PC-3 (cell line): ENCODE measurements at regions not wholly inside any gene's neighbourhood (a gene's known extent, or its start where the extent isn't known, plus 50 kb on each side); places are given as distances from the start of the nearest gene placed in this dataset.

ENCODE experiments used
- ATAC-seq: fragments of 200-7000 bp; cut with Tn5 transposase; 2 replicates; pipeline ENCODE4 v1.9.1; 2020; ENCODE audit warnings: mild to moderate bottlenecking, moderate library complexity
- BruUV-seq: library from RNA; stranded (reverse); fragments of 400-500 nt; replicated peaks from 2 replicates; lab custom pipeline; 2021; lab: Mats Ljungman, UMichigan
- CTCF ChIA-PET: fragments of 300-600 bp; sonication (Branson Sonifier 250); formaldehyde crosslinking; loops from one replicate; lab custom pipeline; 2022; ENCODE audit warnings: antibody characterized with exemption; lab: Charles Lee
- POLR2A ChIA-PET: fragments of 300-600 bp; sonication (Branson Sonifier 250); formaldehyde crosslinking; loops from one replicate; lab custom pipeline; 2022; ENCODE audit warnings: antibody characterized with exemption; ENCODE audit not compliant: unreplicated experiment; lab: Charles Lee
- DNase-seq: peaks from one replicate; pipeline ENCODE4 v3.0.0-alpha.2; 2015
- H2AFZ ChIP-seq: fragments of 300-600 bp; sonication (generic); 2 replicates; pipeline ENCODE4 v1.6.0; 2016; ENCODE audit warnings: antibody characterized with exemption, low read length
- H3F3A ChIP-seq: fragments of 300-600 bp; sonication (generic); one replicate; pipeline ENCODE4 v1.6.0; 2017; ENCODE audit warnings: antibody characterized with exemption, low read length, control low read depth, mild to moderate bottlenecking; ENCODE audit not compliant: unreplicated experiment
- H3K27ac ChIP-seq: fragments of 300-600 bp; sonication (generic); 2 replicates; pipeline ENCODE4 v1.5.1; 2016; ENCODE audit warnings: mild to moderate bottlenecking, low read length
- H3K27me3 ChIP-seq: fragments of 300-600 bp; sonication (generic); 2 replicates; pipeline ENCODE4 v1.6.1; 2016; ENCODE audit warnings: low read length, mixed read lengths
- H3K36me3 ChIP-seq: fragments of 300-600 bp; sonication (generic); 2 replicates; pipeline ENCODE4 v1.6.1; 2016; ENCODE audit warnings: low read depth, mixed run types, low read length, mixed read lengths
- H3K4me1 ChIP-seq: fragments of 300-600 bp; sonication (generic); 2 replicates; pipeline ENCODE4 v1.5.1; 2016; ENCODE audit warnings: low read length; ENCODE audit not compliant: insufficient read depth
- H3K4me2 ChIP-seq: fragments of 300-600 bp; sonication (generic); 2 replicates; pipeline ENCODE4 v1.6.0; 2016; ENCODE audit warnings: low read length
- H3K4me3 ChIP-seq: fragments of 300-600 bp; sonication (generic); 2 replicates; pipeline ENCODE4 v1.5.1; 2016; ENCODE audit warnings: mild to moderate bottlenecking, low read length, mixed read lengths
- H3K79me2 ChIP-seq: fragments of 300-600 bp; sonication (generic); 2 replicates; pipeline ENCODE4 v1.6.1; 2017; ENCODE audit warnings: low read length, mixed read lengths
- H3K9ac ChIP-seq: fragments of 300-600 bp; sonication (generic); 2 replicates; pipeline ENCODE4 v1.6.0; 2016; ENCODE audit warnings: mild to moderate bottlenecking, low read length
- H3K9me2 ChIP-seq: fragments of 300-600 bp; sonication (generic); replicated peaks from 2 replicates; pipeline ENCODE4 v1.6.1; 2016; ENCODE audit warnings: mixed run types, low read length, mixed read lengths
- H3K9me3 ChIP-seq: fragments of 300-600 bp; sonication (generic); 2 replicates; pipeline ENCODE4 v1.6.1; 2016; ENCODE audit warnings: low read length, mixed read lengths
- H4K20me1 ChIP-seq: fragments of 300-600 bp; sonication (generic); 2 replicates; pipeline ENCODE4 v1.6.1; 2016; ENCODE audit warnings: low read length, mixed read lengths
- EZH2 ChIP-seq: fragments of 300-600 bp; sonication (generic); IDR thresholded peaks from one replicate; pipeline ENCODE4 v1.6.1; 2017; ENCODE audit warnings: antibody characterized with exemption, mild to moderate bottlenecking, low read length; ENCODE audit not compliant: unreplicated experiment
- EZH2phosphoT487 ChIP-seq: fragments of 300-600 bp; sonication (generic); IDR thresholded peaks from 2 replicates; pipeline ENCODE4 v1.6.1; 2018; ENCODE audit warnings: mild to moderate bottlenecking, antibody characterized with exemption, low read length, borderline replicate concordance
- intact Hi-C: fragments of 100-400 bp; cut with micrococcal nuclease; formaldehyde crosslinking; loops from 2 replicates; pipeline ENCODE4 v1.9.0; 2023
- TF ChIP-seq, protein P1 (sequence below): fragments of 300-600 bp; sonication (generic); conservative IDR thresholded peaks from 2 replicates; pipeline ENCODE4 v1.5.1; 2017; ENCODE audit warnings: antibody characterized with exemption, low read depth, mild to moderate bottlenecking, low read length

DNA sequence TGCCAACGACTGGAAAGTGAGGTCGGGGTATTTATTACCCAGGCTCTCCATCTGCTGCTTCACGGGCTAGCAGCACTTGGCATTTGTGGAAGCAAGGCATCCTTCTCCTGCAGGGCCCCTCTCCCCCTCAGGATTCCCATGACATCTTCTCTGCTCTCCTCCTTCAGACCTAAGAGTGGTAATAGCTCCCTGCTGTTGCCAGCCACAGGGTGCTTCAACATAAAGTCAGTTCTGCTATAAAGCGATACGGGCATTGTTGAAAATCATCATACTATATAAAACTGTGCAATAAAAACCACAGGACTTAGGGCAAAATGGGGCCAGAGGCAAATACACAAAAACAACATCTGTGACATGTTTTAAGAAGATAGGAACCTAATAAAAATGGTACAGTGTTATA is 391.8 kb upstream of the ADAMTS9 start:
- no TSS peak for BruUV-seq
- CTCF ChIA-PET = no interaction called here
- H3K4me1 ChIP-seq = no peaks in the 10 kb centered on the region
- no peak overlapping the region for H3K9ac ChIP-seq
- POLR2A ChIA-PET = no interaction called here
- ATAC-seq = no peak
- TF ChIP-seq, protein P1, sequence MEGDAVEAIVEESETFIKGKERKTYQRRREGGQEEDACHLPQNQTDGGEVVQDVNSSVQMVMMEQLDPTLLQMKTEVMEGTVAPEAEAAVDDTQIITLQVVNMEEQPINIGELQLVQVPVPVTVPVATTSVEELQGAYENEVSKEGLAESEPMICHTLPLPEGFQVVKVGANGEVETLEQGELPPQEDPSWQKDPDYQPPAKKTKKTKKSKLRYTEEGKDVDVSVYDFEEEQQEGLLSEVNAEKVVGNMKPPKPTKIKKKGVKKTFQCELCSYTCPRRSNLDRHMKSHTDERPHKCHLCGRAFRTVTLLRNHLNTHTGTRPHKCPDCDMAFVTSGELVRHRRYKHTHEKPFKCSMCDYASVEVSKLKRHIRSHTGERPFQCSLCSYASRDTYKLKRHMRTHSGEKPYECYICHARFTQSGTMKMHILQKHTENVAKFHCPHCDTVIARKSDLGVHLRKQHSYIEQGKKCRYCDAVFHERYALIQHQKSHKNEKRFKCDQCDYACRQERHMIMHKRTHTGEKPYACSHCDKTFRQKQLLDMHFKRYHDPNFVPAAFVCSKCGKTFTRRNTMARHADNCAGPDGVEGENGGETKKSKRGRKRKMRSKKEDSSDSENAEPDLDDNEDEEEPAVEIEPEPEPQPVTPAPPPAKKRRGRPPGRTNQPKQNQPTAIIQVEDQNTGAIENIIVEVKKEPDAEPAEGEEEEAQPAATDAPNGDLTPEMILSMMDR = no peak
- intact Hi-C loops = no loop called here
- no peak overlapping the region for H3K27ac ChIP-seq
- H3K4me2 ChIP-seq = no peak overlapping the region
- H3K36me3 ChIP-seq = no peaks in the 10 kb centered on the region
- DNase-seq = no peak
- H3K79me2 ChIP-seq = no peaks in the 10 kb centered on the region
- no peaks in the 10 kb centered on the region for H3K27me3 ChIP-seq
- H3K9me2 ChIP-seq = no peaks in the 10 kb centered on the region
- H3F3A ChIP-seq = no peaks in the 10 kb centered on the region
- no peak overlapping the region for H3K4me3 ChIP-seq
- H2AFZ ChIP-seq = no peak overlapping the region
- no peaks in the 10 kb centered on the region for H3K9me3 ChIP-seq
- no peaks in the 10 kb centered on the region for H4K20me1 ChIP-seq

DNA sequence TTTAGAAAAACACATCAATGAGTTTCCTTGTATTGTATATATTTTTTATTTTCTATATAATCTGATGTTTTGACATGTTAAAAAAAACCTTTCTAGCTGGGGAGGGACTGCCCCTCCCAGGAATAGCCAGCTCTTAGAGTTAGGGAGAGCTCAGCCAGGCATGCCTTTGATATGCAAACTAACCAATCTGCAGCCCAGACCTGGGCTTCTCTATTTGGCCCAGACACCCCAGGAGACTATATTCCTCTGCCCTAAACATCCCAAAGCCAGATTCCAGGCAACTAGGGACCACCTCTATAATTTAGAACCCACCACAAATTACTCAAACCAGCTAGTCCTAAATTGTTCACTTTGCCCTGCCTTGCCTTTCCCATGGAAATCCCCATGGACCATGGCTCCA is 390.9 kb upstream of the ADAMTS9 start:
- H3F3A ChIP-seq = no peaks in the 10 kb centered on the region
- no peaks in the 10 kb centered on the region for H3K27me3 ChIP-seq
- H3K4me1 ChIP-seq = no peaks in the 10 kb centered on the region
- no peaks in the 10 kb centered on the region for H3K9me2 ChIP-seq
- ATAC-seq = no peak
- intact Hi-C loops = no loop called here
- no peaks in the 10 kb centered on the region for H3K36me3 ChIP-seq
- TF ChIP-seq EZH2phosphoT487 = no peak
- no peak for TF ChIP-seq EZH2
- TF ChIP-seq, protein P1 = no peak
- no peak overlapping the region for H3K4me2 ChIP-seq
- BruUV-seq = no TSS peak
- DNase-seq = no peak
- no peak overlapping the region for H2AFZ ChIP-seq
- no peaks in the 10 kb centered on the region for H3K79me2 ChIP-seq
- H3K9ac ChIP-seq = no peak overlapping the region
- no peaks in the 10 kb centered on the region for H3K9me3 ChIP-seq
- no peaks in the 10 kb centered on the region for H4K20me1 ChIP-seq
- POLR2A ChIA-PET = no interaction called here
- H3K27ac ChIP-seq = no peak overlapping the region
- H3K4me3 ChIP-seq = no peak overlapping the region
- CTCF ChIA-PET = no interaction called here

DNA sequence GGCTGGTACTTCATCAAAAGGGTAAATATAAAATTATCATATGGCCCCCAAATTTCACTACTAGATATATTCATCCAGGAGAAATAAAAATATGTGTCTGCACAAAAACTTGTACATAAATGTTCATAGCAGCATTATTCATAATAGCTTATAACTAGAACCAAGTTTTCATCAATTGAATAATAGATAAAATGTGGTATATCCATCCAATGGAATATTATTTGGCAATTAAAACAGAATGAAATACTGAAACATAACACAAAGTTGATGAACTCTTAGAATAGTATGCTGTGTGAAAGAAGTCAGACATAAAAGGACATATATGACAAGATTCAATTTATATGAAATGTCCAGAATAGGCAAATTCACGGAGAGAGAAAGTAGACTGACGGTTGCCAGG is 389.3 kb upstream of the ADAMTS9 start:
- H3K4me1 ChIP-seq = no peaks in the 10 kb centered on the region
- H3K9ac ChIP-seq = no peak overlapping the region
- no peak overlapping the region for H2AFZ ChIP-seq
- no peaks in the 10 kb centered on the region for H3K36me3 ChIP-seq
- H3K9me3 ChIP-seq = no peaks in the 10 kb centered on the region
- no peaks in the 10 kb centered on the region for H3K79me2 ChIP-seq
- no peak overlapping the region for H3K4me2 ChIP-seq
- TF ChIP-seq, protein P1 = no peak
- no peak for TF ChIP-seq EZH2
- no peak for TF ChIP-seq EZH2phosphoT487
- CTCF ChIA-PET = no interaction called here
- POLR2A ChIA-PET = no interaction called here
- no peak for DNase-seq
- no peaks in the 10 kb centered on the region for H3K27me3 ChIP-seq
- no peaks in the 10 kb centered on the region for H3K9me2 ChIP-seq
- no peaks in the 10 kb centered on the region for H3F3A ChIP-seq
- H3K4me3 ChIP-seq = no peak overlapping the region
- BruUV-seq = no TSS peak
- no peak overlapping the region for H3K27ac ChIP-seq
- intact Hi-C loops = no loop called here
- no peaks in the 10 kb centered on the region for H4K20me1 ChIP-seq
- no peak for ATAC-seq
